ENCODE measurements at regions not wholly inside any gene's neighbourhood (a gene's known extent, or its start where the extent isn't known, plus 50 kb on each side); places are given as distances from the start of the nearest gene placed in this dataset.
"Not testable (repeated sequence)": the region's sequence is repeated elsewhere in the genome, so short reads cannot be mapped to it uniquely, and the experiment has no call there.

DNA sequence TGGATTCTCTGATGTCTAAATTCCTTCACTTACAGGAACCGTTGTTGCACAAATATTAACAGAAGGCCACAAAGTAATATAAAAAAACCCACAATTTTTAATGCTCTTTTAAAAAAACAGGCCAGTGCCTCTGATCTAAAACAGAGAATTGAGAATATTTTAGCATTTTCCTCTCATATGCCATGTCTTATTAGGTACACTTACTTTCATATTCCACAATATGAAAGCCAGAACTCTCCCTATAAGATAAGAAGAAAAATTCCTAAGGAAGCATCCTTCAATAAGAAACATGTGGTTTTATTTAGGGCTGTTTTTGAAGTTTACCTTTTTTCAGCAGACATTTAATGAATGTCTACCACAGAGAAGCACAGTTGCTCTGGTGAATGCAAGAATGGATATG is 214.5 kb downstream of the FAT3 start:
- no peak for DNase-seq

DNA sequence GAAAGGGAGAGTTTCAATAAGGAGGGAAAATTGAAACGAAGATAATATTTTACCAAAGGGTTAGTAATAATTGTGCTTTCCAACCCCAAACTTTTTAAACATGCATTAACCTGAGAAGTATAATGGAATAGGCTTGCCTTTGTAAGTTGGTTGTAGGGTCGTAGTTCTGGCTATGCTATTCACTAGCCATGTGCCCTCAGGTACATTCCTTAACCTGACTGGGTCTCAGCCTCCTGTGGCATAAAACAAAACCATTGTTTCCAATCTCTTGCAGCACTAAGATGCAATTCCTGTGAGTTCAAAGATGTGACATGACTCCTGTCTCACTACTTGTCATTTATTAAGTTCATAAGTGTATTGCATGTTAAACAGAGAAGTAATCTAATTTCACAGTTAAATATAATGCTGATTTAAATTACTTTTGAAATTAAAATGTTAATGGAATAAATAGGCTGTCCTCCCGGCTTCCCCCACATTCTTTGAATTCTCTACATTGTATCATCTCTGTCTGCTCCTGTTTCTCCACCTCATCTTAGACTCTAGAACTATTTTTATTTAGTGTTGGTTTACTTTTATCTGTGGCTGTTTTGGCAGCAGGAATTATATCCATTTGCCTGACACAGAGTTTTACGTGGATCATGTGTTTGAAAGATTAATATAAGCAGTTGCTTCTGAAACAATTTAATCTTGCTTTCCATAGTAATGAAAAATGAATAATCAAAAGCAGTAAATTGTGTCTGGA is 216.3 kb downstream of the FAT3 start:
- no peak for DNase-seq

DNA sequence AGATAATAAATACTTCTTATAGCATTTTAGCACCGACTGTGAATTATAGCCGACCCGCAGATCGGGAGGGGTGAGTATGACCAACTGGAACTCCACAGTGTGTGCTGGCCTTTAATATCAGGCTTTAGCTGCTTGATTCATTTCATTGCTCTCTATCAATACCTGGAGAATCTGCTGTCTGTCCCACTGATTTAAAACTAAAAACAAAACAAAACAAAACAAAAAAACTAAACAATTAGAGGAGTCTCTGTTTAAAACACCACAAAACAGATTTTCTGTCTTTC is 216.8 kb downstream of the FAT3 start:
- no peak for DNase-seq

DNA sequence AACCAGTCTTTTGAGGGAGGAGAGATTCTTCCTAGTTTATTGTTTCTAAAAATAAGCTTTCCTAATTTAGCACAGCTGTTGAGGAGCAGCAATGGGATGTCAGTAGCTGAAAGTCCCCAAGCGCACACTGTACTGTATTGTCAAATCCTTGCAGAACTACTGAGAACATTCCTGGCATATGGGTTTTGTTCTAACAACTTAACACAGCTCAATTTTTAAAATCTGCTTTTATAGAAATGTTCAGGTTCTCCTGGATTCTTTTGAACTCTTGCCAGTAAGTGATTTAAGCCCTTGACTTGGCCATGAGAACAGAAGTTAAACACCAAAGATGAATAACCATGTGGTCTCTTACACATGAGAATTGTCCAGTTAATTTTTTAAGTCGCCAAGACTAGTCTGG is 218.6 kb downstream of the FAT3 start:
- no peak for DNase-seq

DNA sequence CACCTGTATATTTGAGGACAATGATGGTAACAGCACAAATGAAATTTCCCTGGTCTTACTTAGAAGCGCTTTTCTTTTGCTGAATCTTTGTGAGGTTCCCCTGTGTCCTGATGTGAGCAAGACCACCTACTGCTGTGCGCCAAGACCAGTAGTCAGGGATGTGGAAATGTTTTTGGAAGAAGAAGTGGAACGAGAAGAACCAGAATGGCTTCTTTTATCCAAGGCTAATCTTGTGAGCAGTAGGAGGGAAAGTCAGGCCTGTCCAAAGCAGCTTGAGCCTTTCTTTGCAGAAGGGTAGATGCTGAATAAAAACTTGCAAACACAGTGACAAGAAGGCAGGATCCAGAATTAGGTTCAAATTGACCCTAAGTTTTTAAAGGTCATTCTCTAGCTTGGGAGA is 223.0 kb downstream of the FAT3 start:
- DNase-seq: no peak

DNA sequence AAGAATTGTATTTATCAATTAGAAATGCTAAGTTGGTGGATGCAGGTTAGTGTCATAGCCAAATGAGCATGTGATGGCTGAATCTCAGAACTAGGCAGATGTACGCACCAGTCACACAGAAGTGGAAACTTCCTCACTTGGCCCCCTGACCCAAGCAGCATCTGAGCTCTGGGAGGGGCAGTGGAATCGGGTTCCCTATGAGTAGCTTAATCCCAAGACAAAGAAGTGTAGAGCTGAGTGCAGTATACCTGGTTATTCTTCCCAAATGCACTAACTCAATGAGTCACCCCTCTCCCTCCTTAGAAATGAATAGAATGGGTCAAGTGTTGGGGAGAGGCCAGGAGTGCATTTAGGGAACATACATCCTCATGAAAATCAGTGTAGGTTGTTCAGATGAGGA is 224.6 kb downstream of the FAT3 start:
- no peak for DNase-seq

DNA sequence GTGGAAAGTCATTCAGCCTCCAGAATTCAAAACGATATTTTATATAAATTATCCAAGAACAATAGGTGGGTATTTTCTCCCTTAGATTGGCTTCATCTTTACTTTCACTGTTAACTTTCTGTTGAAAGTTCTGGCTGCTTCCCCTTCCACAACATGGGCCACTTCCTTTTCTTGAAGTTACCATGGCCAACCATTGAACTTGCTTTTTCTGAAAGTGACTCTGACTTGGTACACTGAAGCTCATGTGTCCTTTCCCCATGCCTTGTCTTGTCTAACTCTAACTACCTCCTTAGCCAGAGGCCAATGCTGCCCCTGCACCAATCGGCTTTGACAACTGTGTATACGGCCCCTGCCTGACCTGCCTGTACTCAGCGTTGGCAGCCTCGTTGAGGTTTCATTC is 225.2 kb downstream of the FAT3 start:
- DNase-seq: no peak

DNA sequence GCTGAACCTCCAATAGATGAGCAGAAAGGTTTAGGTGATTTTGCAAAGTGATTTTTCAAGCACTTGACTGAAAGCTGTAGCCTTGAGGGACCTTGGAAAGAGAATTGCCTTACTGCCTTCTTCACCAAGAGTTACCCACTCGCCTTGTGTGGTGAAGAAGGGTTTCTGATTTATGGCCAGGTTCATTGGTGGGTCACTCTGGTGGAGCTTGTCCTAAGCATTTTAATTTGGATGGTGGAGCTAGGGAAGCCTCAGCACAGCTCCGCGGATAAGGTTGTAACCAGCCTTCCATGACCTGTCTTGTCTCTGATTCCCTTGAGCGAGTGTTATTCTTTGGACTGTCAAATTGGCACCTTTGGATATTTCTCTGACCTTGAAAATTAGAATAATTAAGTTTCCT is 226.4 kb downstream of the FAT3 start:
- no peak for DNase-seq

DNA sequence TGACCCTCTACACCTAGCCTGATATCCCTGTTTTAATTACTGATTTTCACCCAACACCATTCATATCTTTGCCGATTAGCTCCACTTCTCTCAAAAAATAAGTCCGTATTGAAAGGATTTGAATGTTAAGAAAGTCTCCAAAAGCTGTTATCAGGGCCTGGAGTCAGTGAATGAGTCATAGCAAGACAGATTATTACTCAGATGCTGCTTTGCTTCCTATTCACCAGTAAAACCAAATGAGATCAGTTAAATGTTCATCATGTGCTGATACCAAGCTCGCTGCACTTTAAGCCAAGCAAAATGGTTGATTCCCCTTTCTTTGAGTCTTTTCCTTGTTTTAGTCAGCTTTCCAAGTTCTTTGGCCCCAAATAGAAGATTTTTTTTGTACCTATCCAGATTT is 228.4 kb downstream of the FAT3 start:
- no peak for DNase-seq

DNA sequence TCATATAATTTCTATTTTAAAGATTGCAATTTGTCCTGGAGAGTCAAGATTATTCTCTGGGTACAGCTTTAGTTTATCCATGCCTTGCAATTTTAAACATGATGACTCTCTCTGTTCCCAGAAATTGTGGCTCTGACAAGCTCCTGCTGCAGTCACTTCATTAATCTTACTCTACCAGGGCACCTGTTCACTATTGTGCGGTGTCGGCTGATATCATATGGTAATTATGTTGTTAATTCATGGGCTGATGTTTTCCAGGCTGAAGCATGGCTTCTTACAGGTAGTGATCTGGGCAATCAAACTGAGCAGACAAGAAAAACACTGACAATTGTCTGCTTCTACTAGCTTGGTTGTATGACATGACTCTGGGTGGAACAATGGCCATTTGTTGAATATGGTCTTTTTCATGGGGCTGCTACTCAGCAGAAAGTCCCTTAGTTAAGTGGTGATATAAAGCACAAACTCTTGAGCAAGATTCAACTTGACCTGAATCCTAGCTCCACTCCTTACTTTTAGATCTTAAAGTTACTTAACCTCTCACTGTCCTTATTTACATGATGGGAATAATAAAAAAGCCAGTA is 230.7 kb downstream of the FAT3 start:
- no peak for DNase-seq

DNA sequence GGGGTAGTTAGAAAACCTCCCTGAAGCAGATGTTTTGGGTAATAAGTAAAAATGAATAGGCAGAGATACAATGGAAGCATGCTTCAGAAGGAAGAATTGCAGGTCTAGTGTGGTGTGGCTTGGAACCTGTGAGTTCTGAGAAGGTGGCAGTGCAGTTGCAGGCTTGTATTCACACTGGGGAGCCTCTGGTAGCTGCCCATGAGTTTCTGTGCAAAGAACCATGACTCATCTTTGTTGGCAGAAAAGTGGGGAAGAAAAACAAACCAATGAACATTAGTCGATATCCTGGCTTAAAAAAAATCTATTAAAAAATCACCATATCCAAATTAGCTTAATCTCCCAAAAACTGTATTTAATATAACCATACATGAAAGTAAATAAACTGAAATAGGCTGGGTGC is 232.6 kb downstream of the FAT3 start:
- no peak for DNase-seq

DNA sequence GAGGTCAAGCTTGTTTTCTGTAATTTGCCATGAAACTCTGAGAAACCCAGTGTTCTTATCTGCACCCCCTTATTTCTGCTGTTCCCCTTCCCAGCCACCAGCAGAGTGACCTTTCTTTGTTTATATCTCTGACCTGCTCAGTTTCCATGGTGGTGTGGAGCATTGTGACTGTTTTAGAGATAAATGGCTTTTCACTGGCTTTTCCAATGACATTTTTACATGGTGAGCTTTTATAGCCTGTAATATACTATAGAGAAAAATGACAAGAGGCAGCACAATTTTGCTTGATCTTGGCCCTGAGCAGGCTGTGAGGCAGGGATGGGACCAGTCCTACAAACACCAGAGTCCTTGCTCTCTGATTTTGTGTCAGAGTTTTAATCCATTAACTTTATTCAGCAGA is 233.9 kb downstream of the FAT3 start:
- no peak for DNase-seq

DNA sequence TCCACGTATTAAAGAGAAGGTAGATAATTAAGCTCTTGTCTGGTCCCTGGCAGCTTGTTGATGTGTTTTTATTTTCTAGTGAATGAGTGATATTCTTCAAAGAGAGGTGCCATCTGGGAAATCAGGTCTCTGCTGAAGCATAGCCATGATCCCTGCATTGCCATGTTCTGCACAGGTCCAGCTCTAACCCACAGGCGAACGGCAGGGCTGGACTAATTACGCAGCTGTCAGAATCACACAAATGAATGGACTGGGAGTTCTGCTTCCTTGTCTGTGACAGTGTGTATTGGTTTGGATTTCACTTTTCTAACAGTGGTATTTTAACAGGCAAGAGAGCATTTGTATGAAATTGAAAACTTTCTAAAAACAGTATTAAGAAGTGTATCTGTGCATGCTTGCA is 235.6 kb downstream of the FAT3 start:
- no peak for DNase-seq

DNA sequence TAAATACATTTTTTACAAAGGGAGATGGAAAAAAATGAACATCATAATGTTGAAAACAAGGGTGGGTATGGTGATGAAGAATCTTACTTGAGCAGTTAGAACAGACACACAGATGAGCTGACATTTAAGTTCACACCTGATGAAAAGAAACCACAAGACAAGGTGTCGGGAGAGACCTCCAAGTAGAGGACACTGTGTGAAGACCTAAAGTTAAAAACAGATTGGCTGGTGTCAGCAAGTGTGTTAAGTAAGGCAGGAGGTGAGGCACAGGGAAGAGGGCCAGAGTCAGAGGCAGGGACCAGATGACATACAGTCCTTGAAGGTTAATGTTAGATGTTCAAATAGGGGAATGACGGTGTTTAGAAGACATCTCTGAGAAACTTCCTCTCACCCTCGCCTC is 236.8 kb downstream of the FAT3 start:
- no peak for DNase-seq

DNA sequence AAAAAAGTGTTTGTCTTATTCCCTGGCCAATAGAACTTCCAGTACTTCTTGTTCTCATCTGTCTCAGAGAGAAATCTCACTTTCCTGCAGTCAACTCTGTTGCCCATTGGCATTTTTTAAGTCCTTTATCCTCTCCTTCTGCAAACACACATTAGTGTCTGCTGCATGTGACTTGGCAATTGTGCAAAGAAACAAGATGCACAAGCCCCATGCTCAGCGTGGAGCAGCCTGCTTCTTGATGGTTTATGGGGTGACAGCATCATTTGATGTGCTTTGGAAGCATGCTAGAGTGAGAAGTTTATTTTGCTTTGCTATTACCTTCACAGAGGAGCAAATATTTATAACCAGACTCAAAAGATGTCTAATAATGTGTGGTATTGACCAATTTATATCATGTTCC is 238.2 kb downstream of the FAT3 start:
- DNase-seq: no peak

DNA sequence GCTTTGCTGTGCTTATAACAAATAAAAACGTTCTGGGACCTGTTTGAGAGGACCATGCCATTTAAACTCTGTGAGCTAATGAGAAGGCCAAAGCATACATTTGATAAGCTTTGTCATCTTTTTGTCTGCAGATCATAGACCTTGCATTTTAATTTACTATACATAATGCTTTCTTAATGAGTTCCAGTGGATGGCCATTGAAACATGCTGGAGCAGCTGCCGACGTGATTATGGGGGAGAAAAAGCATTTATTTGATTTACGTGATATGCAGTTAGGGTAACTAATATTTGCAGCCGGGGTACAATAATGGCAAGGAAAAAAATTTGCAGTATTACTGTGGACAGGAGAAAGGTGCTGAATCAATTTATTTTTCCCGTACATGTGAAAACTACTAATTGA is 240.2 kb downstream of the FAT3 start:
- no peak for DNase-seq

DNA sequence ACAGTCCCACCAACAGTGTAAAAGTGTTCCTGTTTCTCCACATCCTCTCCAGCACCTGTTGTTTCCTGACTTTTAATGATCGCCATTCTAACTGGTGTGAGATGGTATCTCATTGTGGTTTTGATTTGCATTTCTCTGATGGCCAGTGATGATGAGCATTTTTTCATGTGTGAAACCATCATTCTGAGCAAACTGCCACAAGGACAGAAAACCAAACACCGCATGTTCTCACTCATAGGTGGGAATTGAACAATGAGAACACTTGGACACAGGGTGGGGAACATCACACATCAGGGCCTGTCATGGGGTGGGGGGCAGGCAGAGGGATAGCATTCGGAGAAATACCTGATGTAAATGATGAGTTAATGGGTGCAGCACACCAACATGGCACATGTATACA is 240.8 kb downstream of the FAT3 start:
- not testable (repeated sequence) for DNase-seq

DNA sequence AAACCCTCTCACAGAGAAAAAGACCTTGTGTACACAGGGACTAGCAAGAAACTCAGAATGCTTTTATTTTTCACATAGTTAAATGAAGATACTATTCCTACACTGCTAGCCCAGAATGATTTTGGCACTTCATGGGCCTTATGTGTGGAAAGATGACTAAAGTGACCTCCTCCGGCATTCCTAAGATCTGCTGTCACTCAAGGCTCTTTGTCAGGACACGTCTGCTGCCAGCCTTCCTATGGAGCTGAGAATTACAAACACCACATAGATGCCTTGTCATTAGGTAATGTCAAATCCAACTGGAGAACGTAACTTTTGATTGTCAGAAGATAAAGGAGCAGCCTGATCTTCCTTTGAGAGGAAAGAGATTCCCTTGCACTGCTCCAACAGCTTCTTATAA is 249.1 kb downstream of the FAT3 start:
- no peak for DNase-seq

DNA sequence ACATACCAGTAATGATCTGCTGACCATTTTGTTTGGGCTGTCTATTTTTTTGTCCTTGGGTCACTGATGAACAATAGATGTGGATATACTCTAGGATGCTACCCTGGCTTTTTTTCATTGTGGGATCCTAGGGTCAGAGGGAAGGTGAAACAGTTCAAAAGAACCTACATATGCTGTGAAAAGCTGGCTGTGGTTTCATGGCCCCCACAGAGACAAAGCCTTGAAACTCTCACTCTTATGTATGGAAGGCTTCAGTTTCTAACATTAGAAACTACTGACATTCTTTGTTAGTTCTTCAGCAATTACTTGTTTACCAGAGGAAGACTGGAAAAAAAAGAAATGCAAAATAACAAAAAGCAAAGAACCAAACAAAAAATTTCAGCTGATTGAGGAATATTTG is 250.7 kb downstream of the FAT3 start:
- DNase-seq: no peak

DNA sequence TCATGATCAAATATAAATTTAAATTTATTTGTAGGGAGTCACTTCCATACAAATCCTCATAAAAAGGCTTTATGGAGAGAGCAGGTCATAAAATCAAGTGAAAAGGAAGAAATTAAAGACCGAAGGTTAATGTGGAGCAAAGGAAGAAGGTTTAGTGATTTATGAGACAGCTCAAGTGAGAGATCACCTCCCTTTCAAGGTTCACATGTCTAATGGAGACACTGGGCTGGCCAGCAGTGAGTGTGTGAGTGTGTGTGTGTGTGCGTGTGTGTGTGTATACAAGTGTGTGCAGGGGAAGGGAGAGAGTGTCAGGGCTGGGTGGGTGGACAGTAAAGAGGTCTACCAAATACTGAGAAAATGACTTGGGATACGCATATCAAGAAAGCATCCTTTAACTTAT is 251.2 kb downstream of the FAT3 start:
- DNase-seq: no peak

DNA sequence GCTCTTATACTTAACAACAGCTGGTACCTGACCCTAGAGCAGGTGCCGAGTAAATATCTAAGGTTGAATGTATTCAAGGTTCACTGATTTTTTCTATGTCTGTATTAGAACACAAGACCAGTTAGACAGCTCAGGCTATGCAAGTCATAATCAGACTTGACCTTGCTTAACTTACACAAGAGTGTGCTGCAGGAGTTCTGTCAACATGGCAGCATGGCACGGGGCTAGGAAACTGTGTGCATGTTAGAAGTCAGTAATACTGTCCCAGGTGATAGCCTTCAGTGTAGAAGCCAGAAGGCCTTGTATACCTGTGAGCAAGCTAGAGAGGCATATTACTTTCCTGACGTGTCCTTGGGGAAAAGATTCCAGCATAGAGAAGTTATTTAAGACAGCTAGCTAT is 253.1 kb downstream of the FAT3 start:
- no peak for DNase-seq

DNA sequence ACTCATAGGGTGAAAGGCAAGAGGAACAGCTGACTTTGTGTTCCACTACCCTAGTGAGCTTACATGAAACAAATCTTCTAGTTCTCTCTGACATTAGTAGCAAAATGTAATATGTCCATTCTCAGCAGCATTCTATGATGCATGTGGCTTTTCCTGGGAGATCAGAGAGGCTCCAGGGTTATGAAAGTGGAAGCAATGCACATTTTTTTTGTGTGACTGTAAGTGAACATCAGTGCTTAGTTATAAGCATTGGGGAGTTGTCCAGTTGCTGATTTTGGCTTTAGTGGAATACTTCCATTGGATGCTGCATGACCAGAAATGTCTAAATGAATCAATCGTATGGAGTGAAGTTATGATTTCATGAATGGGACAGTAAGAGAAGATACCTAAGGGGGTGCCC is 255.9 kb downstream of the FAT3 start:
- DNase-seq: no peak

DNA sequence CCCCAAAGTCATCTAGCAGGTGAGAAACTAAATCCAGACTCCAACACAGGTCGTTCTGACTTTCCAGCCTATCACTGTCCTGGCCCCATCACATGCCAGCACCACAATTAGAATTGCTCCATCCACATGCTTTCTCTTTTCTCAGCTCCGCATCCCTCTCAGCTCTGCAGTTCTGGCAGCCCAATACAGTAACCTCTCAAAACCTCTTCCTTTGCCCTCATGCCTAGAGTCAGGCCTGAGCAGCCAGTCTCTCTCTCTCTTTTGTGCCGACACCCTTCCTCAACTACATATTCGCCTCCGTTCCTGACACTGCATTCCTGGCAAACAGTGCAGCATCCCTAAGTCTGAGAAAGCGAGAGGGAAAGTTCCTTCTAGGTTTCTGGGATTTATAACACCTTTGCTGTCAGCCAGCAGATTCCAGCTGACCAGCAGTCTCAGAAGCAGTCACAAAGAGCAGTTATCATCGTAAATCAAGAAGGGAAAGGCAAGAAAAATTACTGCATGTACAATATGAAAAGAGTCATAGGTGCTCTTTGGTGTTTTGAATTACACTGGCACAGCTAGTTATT is 258.0 kb downstream of the FAT3 start:
- no peak for DNase-seq

DNA sequence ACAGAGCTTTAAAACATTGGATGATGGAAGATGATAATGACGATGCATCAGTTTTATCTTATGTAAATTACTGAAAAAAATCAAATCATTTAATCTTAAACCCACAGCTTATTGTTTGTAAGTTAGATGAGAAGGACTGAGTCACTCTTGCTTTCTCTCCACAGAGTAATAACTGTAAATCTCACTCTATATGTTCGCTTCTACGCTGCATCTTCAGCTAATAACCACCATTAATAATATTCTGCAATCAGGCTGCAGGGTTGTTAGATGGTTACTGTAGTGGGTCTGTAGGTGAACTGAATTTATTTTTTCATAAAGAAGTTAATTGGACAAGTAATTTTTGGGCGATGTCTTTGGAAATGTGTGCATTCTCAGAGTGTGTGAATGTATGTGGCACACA is 260.0 kb downstream of the FAT3 start:
- DNase-seq: no peak

DNA sequence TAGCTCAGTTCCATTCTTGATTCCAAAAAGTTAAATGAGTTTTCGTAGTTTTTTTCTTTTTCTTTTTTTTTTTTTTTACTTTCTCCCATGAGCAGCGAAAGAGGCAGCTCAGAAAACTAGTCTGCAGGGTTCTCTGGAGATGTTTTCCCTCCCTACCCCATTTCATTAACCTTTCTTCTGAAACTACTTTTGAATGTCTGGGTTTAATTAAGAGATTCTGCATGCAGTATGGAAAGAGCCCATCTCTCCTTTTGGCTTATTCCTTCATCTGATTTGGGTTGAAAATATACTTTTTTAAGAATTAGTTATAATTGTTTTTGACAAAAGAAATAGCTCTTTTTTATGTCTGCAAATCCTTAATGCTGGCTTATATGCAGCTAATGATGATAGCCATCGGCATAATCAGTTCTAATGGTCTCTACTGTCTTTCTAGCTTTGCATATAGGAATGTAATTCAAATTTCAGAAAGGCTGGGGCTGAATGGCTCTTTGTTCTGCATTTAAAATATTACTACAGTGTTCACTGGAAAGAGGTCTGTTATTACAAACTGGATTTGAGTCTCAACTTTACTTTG is 265.3 kb downstream of the FAT3 start:
- DNase-seq: no peak

Measured in hematopoietic multipotent progenitor cell treated with erythropoietin and hydrocortisone succinate and interleukin-3 and kit ligand, for 6 days (in vitro differentiated cells).